Esophagus squamous epithelium (tissue), 5 donors: ENCODE measurements at regions not wholly inside any gene's neighbourhood (a gene's known extent, or its start where the extent isn't known, plus 50 kb on each side); places are given as distances from the start of the nearest gene placed in this dataset.

Experiments used
- DNase-seq: peaks from one replicate; lab custom pipeline; 2025; lab: John Stamatoyannopoulos, UW
- H3K27ac ChIP-seq, 4 donors: fragments of 200-600 bp; sonication (generic); one replicate each; pipeline ENCODE4 v1.5.1; 2016 to 2019; ENCODE audit warnings: mild to moderate bottlenecking in 1 of 4
- H3K27me3 ChIP-seq, 4 donors: fragments of 200-600 bp; sonication (generic); 1 replicate in 3 of 4; 2 replicates in 1 of 4; pipeline versions ENCODE4 v1.5.1 to v1.6.0; 2017 to 2021; ENCODE audit warnings: antibody characterized with exemption in 1 of 4
- H3K36me3 ChIP-seq, 3 donors: fragments of 200-600 bp; sonication (generic); one replicate each; pipeline ENCODE4 v1.5.1; 2016 to 2019
- H3K4me1 ChIP-seq, 3 donors: fragments of 200-600 bp; sonication (generic); one replicate each; pipeline ENCODE4 v1.5.1; 2017 to 2019
- H3K4me3 ChIP-seq, 4 donors: fragments of 200-600 bp; sonication (generic); 1 replicate in 3 of 4; 2 replicates in 1 of 4; pipeline ENCODE4 v1.5.1; 2016 to 2019; ENCODE audit warnings: mild to moderate bottlenecking in 2 of 4, moderate library complexity in 1 of 4
- H3K9me3 ChIP-seq, 3 donors: fragments of 200-600 bp; sonication (generic); one replicate each; pipeline ENCODE4 v1.5.1; 2016 to 2019
- POLR2A ChIP-seq, 4 donors: fragments of 450-650 bp; IDR thresholded peaks; one replicate each; pipeline ENCODE4 v1.6.1; 2017; ENCODE audit warnings: antibody characterized with exemption in 4 of 4, mild to moderate bottlenecking in 4 of 4, moderate library complexity in 3 of 4
- WGBS, 2 donors: methylation state at CpG; one replicate each; pipeline ENCODE4 v1.1.5; 2018; 5-methylcytosine and 5-hydroxymethylcytosine counted together
- intact Hi-C: fragments of 100-400 bp; cut with DNase I; formaldehyde crosslinking; loops from one replicate; pipeline ENCODE4 v1.15.0; 2022
- TF ChIP-seq, protein P1 (sequence below), 6 experiments: fragments of 450-650 bp in 4 of 6; fragments of 200-600 bp in 2 of 6; sonication (generic) in 2 of 6; IDR thresholded peaks; one replicate each; pipeline ENCODE4 v1.5.1; 2016 to 2019; ENCODE audit warnings: antibody characterized with exemption in 6 of 6, mild to moderate bottlenecking in 4 of 6, moderate library complexity in 4 of 6
- donor health status: DM: yes; HTN: yes; CAD: no.

DNA sequence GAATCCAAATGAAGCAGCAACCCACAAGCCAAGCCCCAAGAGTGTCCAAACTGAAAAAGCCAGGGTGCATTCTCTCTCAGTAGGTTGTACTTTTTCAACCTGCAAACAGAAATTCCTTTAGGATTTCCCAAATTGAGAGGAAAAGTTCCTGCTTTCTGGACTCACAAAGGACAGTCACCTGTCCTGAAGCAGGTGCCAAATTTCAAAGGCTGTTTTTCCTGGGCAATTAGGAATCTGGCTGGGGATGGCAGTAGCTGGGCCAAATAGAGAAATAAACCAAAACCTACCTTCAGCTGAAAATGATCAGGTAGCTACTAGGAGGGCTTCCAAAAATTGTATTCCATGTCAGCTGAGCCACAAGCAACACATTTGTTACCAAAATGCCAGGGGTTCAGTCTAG, 83.1 kb upstream of the TP63 start:
- TF ChIP-seq, protein P1, sequence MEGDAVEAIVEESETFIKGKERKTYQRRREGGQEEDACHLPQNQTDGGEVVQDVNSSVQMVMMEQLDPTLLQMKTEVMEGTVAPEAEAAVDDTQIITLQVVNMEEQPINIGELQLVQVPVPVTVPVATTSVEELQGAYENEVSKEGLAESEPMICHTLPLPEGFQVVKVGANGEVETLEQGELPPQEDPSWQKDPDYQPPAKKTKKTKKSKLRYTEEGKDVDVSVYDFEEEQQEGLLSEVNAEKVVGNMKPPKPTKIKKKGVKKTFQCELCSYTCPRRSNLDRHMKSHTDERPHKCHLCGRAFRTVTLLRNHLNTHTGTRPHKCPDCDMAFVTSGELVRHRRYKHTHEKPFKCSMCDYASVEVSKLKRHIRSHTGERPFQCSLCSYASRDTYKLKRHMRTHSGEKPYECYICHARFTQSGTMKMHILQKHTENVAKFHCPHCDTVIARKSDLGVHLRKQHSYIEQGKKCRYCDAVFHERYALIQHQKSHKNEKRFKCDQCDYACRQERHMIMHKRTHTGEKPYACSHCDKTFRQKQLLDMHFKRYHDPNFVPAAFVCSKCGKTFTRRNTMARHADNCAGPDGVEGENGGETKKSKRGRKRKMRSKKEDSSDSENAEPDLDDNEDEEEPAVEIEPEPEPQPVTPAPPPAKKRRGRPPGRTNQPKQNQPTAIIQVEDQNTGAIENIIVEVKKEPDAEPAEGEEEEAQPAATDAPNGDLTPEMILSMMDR (IDR thresholded peaks at IDR 0.05), result no peak
- no peak for TF ChIP-seq POLR2A (IDR thresholded peaks at IDR 0.05)
- Histone ChIP-seq H3K4me1 (no peaks in the 10 kb centered on the region), H3K27me3 (no peaks in the 10 kb centered on the region), H3K36me3 (no peaks in the 10 kb centered on the region), H3K9me3 (peaks cover 0 to 10% (median 3%) of the 10 kb centered on the region in 3 donors), H3K4me3 (no peak overlapping the region), H3K27ac (no peak overlapping the region)
- intact Hi-C loops, result no loop called here
- no peak for DNase-seq

DNA sequence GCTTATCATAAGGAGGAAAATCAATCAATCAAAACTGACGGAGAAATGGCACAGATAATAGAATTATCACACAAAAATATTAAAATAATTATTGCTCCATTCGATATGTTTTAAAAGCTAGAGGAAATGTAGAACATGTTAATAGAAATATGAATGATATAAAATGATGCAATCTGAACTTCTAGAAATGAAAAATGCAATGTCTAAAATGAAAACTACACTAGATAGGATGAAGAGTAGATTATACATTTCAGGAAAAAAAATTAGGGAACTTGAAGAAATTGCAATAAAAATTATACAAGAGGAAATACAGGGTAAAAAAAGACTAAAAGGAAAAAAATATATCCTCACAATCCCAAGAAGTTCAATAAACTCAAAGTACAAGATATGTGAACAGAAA, 80.2 kb upstream of the TP63 start:
- DNase-seq, result no peak
- Histone ChIP-seq H3K27ac (no peak overlapping the region), H3K36me3 (no peaks in the 10 kb centered on the region), H3K9me3 (peaks cover 0 to 10% (median 3%) of the 10 kb centered on the region in 3 donors), H3K4me3 (no peak overlapping the region), H3K27me3 (no peaks in the 10 kb centered on the region), H3K4me1 (no peaks in the 10 kb centered on the region)
- WGBS, 2 donors, result 44 to 46% methylated on average over 2 of the region's 2 CpGs
- intact Hi-C loops, result no loop called here
- no peak for TF ChIP-seq POLR2A (IDR thresholded peaks at IDR 0.05)
- TF ChIP-seq, protein P1 (IDR thresholded peaks at IDR 0.05), result no peak

DNA sequence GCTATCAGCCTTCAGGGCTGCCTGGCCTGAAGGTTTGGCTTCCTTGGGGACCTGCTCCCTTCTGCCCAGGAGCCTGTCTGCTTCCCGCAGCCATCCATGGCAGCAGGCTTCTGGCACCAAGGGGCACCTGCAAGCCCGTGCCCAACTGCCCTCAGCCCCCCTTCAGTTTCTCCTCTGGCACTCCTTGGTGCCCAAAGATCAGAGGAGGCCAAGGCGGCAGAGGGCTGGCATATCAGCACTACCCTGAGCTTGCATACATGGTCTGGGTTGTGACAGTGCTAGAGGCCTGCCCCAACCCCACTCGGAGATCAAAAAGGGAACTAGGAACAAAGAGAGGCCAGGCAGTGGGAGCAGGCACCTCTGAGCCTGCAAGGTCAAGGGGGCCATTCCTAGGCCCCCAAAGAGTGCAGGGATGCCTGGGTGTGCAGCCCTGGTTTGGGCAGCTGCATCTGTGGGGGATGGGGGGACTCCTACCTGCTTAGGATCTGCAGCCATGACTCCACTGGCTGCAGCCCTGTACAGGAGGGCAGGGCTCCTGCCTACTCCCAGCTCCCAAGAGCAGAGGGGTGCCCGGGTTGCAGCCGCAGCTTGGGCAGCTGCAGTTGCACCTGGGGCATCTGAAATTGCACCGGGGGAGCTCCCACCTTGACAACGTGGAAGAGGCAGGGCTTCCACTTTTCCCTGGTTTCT, 76.2 kb upstream of the TP63 start:
- Histone ChIP-seq H3K9me3 (peaks cover 0 to 9% (median 0%) of the 10 kb centered on the region in 3 donors), H3K27me3 (no peaks in the 10 kb centered on the region), H3K36me3 (no peaks in the 10 kb centered on the region), H3K4me3 (no peak overlapping the region), H3K27ac (no peak overlapping the region), H3K4me1 (no peaks in the 10 kb centered on the region)
- intact Hi-C loops, result no loop called here
- no peak for TF ChIP-seq POLR2A (IDR thresholded peaks at IDR 0.05)
- TF ChIP-seq, protein P1 (IDR thresholded peaks at IDR 0.05), result no peak
- WGBS, 2 donors, result 70% methylated on average over 2 of the region's 8 CpGs; no CpG with 5 or more reads in 1 of the 2 donors
- DNase-seq, result no peak

DNA sequence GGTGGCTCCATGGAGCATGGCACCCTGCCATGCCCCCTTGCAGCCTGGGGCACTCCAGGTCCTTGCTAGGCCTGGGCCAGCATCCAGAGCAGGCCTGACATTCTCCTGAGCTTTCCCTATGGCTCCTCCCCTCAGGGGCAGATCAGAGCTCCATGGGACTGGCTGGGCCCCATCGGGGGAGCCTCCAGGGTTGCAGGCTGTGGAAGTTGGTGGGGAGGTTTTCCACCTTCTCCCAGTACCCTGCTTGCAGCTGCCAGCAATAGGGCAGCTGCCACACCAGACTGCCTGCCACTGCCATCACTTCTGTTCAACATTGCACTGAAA, 75.7 kb upstream of the TP63 start:
- DNase-seq, result no peak
- TF ChIP-seq POLR2A (IDR thresholded peaks at IDR 0.05), result no peak
- TF ChIP-seq, protein P1 (IDR thresholded peaks at IDR 0.05), result no peak
- H3K9me3 ChIP-seq, result peaks cover 0 to 3% (median 0%) of the 10 kb centered on the region in 3 donors
- H3K4me3 ChIP-seq, result no peak overlapping the region
- intact Hi-C loops, result no loop called here
- no peaks in the 10 kb centered on the region for H3K27me3 ChIP-seq
- H3K36me3 ChIP-seq, result no peaks in the 10 kb centered on the region
- H3K4me1 ChIP-seq, result no peaks in the 10 kb centered on the region
- no CpG with 5 or more reads among the region's 1 CpG for WGBS, 2 donors
- no peak overlapping the region for H3K27ac ChIP-seq

DNA sequence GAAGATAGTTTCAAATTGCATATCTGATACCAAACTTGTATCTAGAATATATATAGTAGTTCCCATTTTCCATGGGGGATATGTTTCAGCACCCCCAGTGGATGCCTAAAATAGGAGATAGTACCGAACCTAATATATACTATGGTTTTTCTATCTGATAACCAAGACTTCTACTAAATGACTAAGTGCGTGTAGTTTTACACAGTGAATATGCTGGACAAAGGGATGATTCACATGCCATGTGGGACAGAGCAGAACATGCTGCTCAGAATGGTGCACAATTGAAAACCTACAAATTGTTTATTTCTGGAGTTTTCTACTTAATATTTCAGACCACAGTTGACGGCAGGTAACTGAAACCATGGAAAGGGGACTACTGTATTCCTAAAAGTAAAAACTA, 73.4 kb upstream of the TP63 start:
- 86 to 95% methylated on average over 3 of the region's 3 CpGs for WGBS, 2 donors
- no peaks in the 10 kb centered on the region for H3K36me3 ChIP-seq
- TF ChIP-seq POLR2A (IDR thresholded peaks at IDR 0.05), result no peak
- TF ChIP-seq, protein P1 (IDR thresholded peaks at IDR 0.05), result no peak
- DNase-seq, result no peak
- H3K4me1 ChIP-seq, result no peaks in the 10 kb centered on the region
- intact Hi-C loops, result no loop called here
- no peaks in the 10 kb centered on the region for H3K27me3 ChIP-seq
- H3K9me3 ChIP-seq, result no peaks in the 10 kb centered on the region
- H3K4me3 ChIP-seq, result no peak overlapping the region
- no peak overlapping the region for H3K27ac ChIP-seq
